Kidney (tissue), 13 donors: ENCODE measurements at regions not wholly inside any gene's neighbourhood (a gene's known extent, or its start where the extent isn't known, plus 50 kb on each side); places are given as distances from the start of the nearest gene placed in this dataset.

Experiments
- DNase-seq, 5 donors: peaks; one replicate each; pipeline ENCODE4 v3.0.0-alpha.2; 2013 to 2020
- FAIRE-seq: peaks from 2 replicates; lab custom pipeline; 2012; peaks lifted over from hg19 to GRCh38; lab: Jason Lieb, UNC
- H3K27ac ChIP-seq, 2 donors: one replicate each; pipeline ENCODE4 v1.7.0; 2013; ENCODE audit warnings: low read depth in 2 of 2, low read length in 2 of 2, inconsistent platforms in 1 of 2
- H3K27me3 ChIP-seq: one replicate; pipeline ENCODE4 v1.7.1; 2013; ENCODE audit warnings: low read length, inconsistent platforms; ENCODE audit not compliant: control insufficient read depth, insufficient read depth
- H3K36me3 ChIP-seq, 3 donors: one replicate each; pipeline versions ENCODE4 v1.7.0 to v1.7.1; 2013; ENCODE audit warnings: low read length in 3 of 3, control low read depth in 1 of 3, inconsistent platforms in 1 of 3; ENCODE audit not compliant: insufficient read depth in 3 of 3, control insufficient read depth in 2 of 3
- H3K4me1 ChIP-seq, 3 donors: one replicate each; pipeline versions ENCODE4 v1.7.0 to v1.7.1; 2013; ENCODE audit warnings: low read length in 3 of 3, inconsistent platforms in 1 of 3, low read depth in 1 of 3; ENCODE audit not compliant: control insufficient read depth in 2 of 3, insufficient read depth in 2 of 3
- H3K4me3 ChIP-seq, 3 donors: one replicate each; pipeline versions ENCODE4 v1.7.0 to v1.8.1; 2013; ENCODE audit warnings: low read length in 3 of 3, control low read depth in 1 of 3, inconsistent platforms in 1 of 3
- H3K9ac ChIP-seq, 3 donors: one replicate each; pipeline versions ENCODE4 v1.7.0 to v1.7.1; 2013; ENCODE audit warnings: low read length in 3 of 3, control low read depth in 1 of 3, inconsistent platforms in 1 of 3
- H3K9me3 ChIP-seq, 3 donors: one replicate each; pipeline versions ENCODE4 v1.7.0 to v1.7.1; 2013; ENCODE audit warnings: low read length in 3 of 3, control low read depth in 1 of 3, inconsistent platforms in 1 of 3; ENCODE audit not compliant: control insufficient read depth in 2 of 3, insufficient read depth in 1 of 3
- CTCF ChIP-seq: IDR thresholded peaks from 3 replicates; pipeline ENCODE4 v1.5.1; 2012; ENCODE audit warnings: mild to moderate bottlenecking, moderate library complexity, borderline replicate concordance; ENCODE audit not compliant: insufficient read depth; ENCODE audit errors: extremely low read depth
- intact Hi-C: fragments of 100-400 bp; cut with DNase I; formaldehyde crosslinking; loops from one replicate; pipeline ENCODE4 v1.11.1; 2022
- donor health status: control.
- donor health status: control.
- donor health status: control.
- donor health status: control.
- donor health status: control.
- donor health status: DM: yes; HTN: yes; CAD: no.
- donor health status: Normal renal cell carcinoma (clear cell type).

- H3K4me3 ChIP-seq, result no peak overlapping the region
- H3K36me3 ChIP-seq, result no peaks in the 10 kb centered on the region
- intact Hi-C loops, result no loop called here
- TF ChIP-seq CTCF, result no peak
- H3K27ac ChIP-seq, result no peak overlapping the region
- no peaks in the 10 kb centered on the region for H3K9me3 ChIP-seq
- H3K4me1 ChIP-seq, result no peaks in the 10 kb centered on the region
- DNase-seq, result no peak
- H3K27me3 ChIP-seq, result no peaks in the 10 kb centered on the region
- H3K9ac ChIP-seq, result no peak overlapping the region
- no peak for FAIRE-seq
Observed at GRCh38 chr2:40716879-40717278, 265.0 kb upstream of the SLC8A1 start.

GRCh38 chr2:40719414-40719813 is 267.5 kb upstream of the SLC8A1 start:
- H3K27me3 ChIP-seq, result no peaks in the 10 kb centered on the region
- intact Hi-C loops, result no loop called here
- H3K4me1 ChIP-seq, result no peaks in the 10 kb centered on the region
- no peaks in the 10 kb centered on the region for H3K36me3 ChIP-seq
- DNase-seq (no peak), FAIRE-seq (no peak)
- TF ChIP-seq CTCF, result no peak
- H3K9me3 ChIP-seq, result no peaks in the 10 kb centered on the region
- no peak overlapping the region for H3K4me3 ChIP-seq
- H3K9ac ChIP-seq, result no peak overlapping the region
- H3K27ac ChIP-seq, result no peak overlapping the region

- no peaks in the 10 kb centered on the region for H3K27me3 ChIP-seq
- H3K36me3 ChIP-seq, result no peaks in the 10 kb centered on the region
- DNase-seq (no peak), FAIRE-seq (no peak)
- H3K4me3 ChIP-seq, result no peak overlapping the region
- TF ChIP-seq CTCF, result no peak
- no peak overlapping the region for H3K27ac ChIP-seq
- H3K9me3 ChIP-seq, result no peaks in the 10 kb centered on the region
- H3K9ac ChIP-seq, result no peak overlapping the region
- intact Hi-C loops, result no loop called here
- H3K4me1 ChIP-seq, result peaks cover 0 to 3% (median 0%) of the 10 kb centered on the region in 3 donors
Observed at GRCh38 chr2:40721595-40721994, 269.7 kb upstream of the SLC8A1 start.

GRCh38 chr2:40723194-40723593 is 271.3 kb upstream of the SLC8A1 start:
- H3K36me3 ChIP-seq, result no peaks in the 10 kb centered on the region
- H3K4me1 ChIP-seq, result peaks cover 0 to 3% (median 0%) of the 10 kb centered on the region in 3 donors
- H3K4me3 ChIP-seq, result no peak overlapping the region
- no peak overlapping the region for H3K9ac ChIP-seq
- FAIRE-seq (no peak), DNase-seq (no peak)
- no peaks in the 10 kb centered on the region for H3K27me3 ChIP-seq
- no peak overlapping the region for H3K27ac ChIP-seq
- intact Hi-C loops, result no loop called here
- no peaks in the 10 kb centered on the region for H3K9me3 ChIP-seq
- TF ChIP-seq CTCF, result no peak
